ENCODE measurements at regions not wholly inside any gene's neighbourhood (a gene's known extent, or its start where the extent isn't known, plus 50 kb on each side); places are given as distances from the start of the nearest gene placed in this dataset.
A peak's percentile ranks its signal among the peaks of the same experiment; 100 is the strongest.

DNA sequence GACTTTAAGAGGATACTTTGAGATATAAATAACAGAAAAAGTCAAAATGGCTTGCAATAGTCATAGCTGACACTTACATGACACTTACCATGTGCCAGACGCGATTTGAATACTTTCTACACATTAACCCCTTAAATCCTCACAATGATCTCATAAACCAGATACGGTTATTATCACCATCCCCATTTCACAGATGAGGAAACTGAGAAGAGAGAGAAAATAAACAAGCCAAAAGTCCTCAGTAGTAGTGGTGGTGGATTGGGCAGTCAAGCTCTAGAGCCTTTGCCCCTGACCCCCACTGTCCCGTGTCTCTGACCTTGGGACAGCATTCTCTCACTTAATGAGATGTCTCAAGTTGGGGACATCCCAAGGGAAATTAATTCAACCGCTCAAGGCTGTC, 105.2 kb upstream of the TAF1B start:
- DNase-seq (ENCODE audit: extremely low read depth, low read depth, low spot score) = no peak

DNA sequence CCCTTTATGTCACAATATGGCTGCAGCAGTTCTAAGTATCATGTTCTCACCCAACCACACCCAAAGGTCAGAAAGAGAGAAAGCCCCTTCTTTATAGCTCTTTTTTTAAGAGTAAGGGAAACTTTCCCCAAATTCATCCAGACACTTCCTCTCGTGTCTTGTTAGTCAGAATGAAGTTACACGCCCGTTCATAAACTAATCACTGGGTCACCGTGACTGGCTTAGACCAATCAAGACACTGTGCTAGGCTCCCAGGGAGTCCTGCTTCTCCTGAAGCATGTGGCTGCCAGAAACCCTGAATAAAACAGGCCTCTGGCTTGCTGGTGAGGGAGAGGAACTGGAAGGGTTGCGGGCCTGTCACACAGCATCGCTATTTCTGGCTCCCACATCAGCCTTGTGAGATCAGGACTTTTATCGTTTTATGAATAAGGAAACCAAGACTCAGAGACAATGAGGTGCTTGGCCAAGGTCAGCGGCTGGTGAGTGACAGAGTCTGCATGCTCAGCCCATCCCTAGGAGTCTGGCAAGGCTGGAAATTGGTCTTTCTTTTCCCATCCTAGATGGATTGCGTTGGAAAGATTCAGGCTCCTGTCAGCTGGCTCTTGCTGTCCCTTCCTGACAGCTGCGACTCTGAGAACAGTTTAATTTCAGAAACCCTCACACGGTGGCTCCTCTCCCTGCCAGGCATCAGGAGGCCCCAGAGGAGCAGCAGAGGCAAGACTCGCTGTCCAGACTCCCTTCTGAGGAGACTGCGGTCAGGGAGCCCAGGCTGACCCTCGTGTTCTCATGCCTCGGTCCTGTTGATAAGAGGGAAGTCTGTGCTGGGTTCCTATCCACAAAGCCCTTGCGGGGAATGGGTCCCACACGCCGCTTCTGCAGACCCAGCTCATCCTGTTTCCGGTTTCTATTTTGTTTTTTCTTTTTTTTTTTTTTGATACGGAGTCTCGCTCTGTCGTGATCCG, 104.5 kb upstream of the TAF1B start:
- DNase-seq (ENCODE audit: extremely low read depth, low read depth, low spot score) = no peak

- no peak for DNase-seq (ENCODE audit: extremely low read depth, low read depth, low spot score)
Observed at GRCh38 chr2:9739531-9739964, 103.7 kb upstream of the TAF1B start.

DNA sequence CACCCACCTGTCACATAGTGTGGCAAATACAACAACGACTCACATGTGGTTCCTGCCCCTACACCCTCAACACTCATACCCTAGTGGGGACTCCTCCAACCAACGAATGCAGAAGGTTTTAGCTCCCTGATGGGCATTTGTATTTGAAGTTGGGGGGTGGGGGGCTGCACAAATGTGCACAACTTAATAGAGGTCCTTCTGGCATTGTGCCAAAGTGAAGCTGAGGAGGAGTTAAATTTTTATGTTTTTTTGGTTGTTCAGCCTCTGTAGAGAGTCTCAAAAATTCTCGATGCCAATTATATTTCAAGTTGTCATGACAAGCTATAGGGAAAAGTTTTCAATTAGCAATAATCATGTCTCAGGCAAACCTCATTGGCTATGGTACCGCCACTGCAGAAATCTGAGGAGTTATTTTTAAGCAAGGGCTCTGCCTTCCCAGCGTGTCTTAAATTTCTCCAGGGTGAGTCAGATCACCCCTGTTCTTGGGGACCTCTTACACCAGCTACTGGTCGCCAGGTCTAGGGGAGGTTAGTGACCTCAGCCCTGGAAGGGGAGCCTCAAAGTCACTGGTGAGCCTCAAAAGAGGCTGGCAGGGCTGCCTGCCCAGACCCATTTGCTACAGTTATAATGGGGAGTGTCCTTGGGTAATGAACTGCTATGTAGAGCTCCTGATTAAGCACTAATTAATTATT, 102.7 kb upstream of the TAF1B start:
- DNase-seq (ENCODE audit: extremely low read depth, low read depth, low spot score) = no peak

DNA sequence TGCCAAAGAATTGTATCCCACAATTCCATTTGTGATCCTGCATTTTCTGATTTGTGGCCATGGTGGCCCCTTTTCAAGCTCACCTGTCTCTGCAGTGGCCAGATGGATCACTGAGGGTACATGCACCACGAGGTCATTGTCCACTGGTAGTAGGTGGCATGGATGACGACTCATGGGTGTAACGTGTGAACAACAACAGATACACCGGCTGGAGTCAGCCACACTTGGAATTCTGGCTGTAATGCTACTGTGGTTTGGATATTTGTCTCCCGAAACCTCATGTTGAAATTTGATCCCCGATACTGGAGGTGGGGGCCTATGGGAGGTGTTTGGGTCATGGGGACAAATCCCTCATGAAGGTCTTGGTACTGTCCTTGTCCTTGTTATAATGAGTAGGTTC, 102.2 kb upstream of the TAF1B start:
- no peak for DNase-seq (ENCODE audit: extremely low read depth, low read depth, low spot score)

DNA sequence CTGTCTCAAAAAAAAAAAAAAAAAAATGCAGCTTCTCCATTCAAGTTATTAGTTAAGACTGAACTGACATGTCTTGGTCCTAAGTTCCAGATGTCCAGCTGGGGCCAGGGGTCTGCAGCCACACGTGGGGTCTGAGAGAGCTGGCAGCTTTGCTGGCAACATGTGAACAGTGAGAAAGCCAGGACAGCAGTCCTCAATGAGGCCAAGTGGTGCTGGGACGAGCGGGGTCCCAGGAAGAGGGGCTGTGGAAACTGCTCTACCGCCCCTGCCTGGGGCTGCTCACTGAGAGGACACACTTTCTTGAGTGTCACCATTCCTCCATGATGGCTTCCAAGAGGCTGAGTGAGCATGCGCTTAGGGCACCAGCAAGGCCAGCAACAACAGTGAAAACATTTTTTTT, 100.7 kb upstream of the TAF1B start:
- DNase-seq (ENCODE audit: extremely low read depth, low read depth, low spot score) = no peak

DNA sequence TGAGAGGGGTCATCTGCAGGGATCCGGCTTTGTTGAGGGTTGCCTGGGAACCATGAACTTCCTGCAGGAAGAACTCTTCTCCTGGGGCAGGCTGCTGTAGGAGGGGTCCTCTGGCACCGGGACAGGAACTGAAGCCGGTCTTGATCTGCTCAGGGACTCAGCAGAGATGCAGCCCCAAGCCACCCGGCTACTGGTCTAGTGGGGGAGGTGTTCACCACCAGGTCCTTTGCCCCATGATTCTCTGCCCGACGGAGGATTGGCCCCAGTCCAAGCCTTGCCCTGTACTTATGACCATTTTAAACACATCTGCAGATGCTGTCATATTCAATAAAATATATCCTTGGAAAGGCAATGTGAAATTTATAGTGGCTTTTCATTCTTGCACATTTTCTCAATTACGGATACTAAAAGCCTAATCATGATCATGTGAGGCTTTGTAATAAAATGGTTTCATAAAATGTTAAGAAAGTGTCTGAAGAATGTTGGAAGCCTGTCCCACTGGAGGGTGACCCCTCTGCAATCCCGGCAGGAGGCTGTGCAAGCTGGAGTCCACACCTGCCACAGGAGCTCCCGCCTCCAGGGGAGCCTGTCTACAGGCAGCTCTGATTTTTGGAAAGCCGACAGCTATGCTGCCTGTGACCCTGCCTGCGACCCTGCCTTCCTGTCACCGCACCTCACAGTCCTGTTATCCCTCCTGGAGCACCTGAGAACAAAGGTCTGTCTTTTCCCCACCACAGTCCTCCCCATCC, 98.8 kb upstream of the TAF1B start:
- DNase-seq (ENCODE audit: extremely low read depth, low read depth, low spot score) = no peak

DNA sequence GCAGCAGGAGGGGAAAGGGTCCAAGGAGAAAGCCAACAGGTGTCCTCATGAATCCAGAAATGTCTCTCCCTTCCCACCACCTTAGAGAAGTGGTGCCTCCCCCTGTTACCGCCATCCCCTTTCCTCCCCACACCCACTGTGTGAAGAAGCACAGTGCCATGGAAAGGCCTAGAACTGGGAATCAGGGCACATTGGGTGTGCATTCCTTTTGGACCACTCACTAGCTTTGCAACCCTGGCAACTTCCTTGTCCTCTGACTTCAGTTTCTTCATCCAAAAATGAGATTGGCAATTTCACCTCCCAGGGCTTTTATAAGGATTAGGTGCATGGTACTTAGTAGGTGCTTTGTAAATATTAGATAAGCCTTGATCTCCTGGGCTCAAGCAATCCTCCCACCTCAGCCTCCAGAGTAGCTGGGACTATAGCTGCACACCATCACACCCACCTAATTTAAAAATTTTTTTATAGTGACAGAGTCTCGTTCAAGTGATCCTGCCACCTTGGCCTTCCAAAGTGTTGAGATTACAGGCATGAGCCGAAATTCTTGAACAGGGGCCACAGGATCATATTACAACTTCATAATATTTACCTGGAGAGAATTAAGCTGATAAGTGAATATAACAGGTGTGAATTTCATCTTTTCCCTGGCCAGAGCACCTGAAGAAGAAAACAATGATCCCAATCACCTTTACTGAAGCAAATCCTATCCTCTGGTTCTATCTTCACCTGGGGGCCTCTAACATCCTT, 97.9 kb upstream of the TAF1B start:
- DNase-seq (ENCODE audit: extremely low read depth, low read depth, low spot score) = no peak

DNA sequence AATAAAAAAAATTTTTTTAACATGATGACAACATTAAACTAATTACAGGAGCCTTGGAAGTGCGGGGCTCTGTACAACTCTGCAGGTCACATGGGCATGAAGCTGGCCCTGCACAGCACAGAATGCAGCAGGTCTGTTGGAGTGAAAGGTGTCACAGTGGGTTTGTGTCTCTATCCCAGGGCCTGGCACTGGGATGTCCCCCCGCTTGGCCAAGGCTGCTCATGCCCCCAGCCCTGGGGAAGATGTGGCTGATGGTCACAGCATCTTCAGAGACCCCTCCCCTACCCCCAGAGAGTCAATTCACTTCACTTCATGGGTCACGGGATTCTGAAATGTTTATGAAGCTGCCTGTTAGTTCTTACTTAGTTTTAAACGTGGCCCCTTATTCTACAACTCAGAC, 95.9 kb upstream of the TAF1B start:
- DNase-seq (ENCODE audit: extremely low read depth, low read depth, low spot score) = no peak

GRCh38 chr2:9748577-9748976, 94.7 kb upstream of the TAF1B start:
- DNase-seq (ENCODE audit: extremely low read depth, low read depth, low spot score) = no peak

GRCh38 chr2:9749546-9750223, 93.6 kb upstream of the TAF1B start:
- no peak for DNase-seq (ENCODE audit: extremely low read depth, low read depth, low spot score)

DNA sequence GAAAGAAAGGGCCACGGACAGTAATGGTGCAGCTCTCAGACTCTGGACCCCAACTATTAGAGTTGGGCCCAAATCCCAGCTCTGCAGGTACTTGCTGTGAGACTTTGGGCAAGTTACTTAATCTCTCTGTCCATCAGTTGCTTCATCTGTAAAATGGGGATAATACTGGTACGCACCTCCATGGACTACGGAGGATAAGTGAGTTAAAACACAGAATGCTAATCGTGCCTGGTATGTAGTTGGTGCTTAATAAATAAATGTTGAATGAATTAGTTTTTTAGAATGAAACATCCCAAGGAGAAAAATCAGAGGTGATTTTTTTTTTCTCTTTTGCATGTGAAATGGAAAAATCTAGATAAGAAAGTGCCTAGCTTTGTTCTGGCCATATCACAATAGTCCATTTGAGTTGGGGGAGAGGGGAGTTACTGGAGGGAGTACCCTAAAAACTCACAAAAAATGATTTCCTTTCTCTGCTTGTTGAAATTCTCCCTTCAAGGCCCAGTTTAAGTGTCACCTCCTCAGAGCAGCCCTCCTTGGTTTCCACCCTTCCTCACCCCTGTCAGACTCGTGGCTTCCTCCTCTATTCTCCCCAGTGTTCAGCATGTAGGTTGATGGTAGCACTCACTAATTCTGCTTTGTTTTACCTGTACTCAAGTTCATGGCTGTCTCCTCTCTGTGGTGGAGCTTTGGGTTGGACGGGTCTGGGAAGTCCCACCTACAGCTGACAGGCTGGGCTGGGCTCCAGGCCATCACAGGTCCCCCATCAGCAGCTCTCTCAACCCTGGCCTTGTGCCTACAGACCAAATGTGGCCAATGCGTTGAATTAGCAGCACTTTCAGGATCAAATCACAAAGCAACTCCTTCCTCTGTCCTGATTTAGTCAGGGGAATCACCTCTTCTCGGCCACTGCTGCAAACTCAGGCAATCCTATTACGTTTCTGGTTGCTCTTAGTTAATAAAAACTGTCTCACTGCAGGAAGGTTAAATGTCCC, 92.8 kb upstream of the TAF1B start:
- DNase-seq (ENCODE audit: extremely low read depth, low read depth, low spot score) = no peak

GRCh38 chr2:9751831-9752230, 91.4 kb upstream of the TAF1B start:
- no peak for DNase-seq (ENCODE audit: extremely low read depth, low read depth, low spot score)

DNA sequence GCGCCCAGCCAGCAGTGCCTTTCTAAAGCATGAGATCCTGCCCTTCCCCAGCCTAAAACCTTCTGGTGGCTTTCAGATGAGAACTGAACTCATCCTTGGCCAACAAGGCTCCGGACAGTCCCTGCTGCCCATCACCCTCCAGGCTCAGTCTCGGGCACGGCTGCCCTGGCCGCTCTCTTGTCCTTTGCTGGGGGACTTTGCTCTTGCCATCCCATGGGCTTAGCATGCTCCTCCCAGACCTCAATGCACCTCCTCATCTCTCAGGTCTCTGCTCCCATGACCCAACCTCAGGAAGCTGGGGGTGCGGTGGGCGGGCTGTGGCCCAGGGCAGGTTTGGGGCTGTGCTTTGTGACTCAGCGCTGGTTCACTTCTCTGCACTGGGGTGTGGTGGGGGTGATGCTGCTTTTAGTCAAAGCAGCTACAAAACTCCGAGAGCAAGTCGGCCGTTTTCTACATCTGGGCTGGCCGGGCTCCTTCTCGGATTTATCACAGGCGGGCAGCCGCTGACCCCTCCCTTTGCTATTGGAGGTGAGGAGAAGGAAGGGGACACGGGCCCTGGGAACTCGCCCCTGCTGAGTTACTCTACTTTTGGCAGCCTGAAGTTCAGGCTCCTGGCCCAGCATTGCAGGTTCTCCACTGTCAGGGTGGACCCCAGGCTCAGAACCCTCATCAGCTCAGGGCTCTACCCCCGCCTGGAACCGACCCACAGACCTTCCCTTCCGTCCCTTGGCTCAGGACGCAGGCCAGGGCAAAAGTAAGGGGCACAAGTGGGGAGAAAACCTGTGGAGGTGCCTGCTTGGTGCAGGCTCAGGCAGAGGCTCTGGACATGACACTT, 90.6 kb upstream of the TAF1B start:
- DNase-seq (ENCODE audit: extremely low read depth, low read depth, low spot score) = no peak

DNA sequence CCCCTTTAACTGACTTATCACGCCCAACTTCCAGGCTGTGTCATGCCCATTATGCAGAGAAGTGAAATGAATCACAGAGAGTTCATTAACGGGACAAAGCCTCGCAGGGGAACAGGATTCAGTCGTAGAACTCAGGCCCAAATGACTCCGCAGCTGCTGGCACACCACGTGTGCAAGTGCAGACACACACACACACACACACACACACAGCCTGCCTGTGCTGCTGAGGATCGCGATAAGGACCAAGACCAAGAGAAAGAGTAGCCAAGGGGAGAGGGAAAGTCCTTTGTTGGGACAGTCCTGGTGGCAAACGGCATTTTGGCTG, 90.0 kb upstream of the TAF1B start:
- peak; percentile 70 for DNase-seq (ENCODE audit: extremely low read depth, low read depth, low spot score)

DNA sequence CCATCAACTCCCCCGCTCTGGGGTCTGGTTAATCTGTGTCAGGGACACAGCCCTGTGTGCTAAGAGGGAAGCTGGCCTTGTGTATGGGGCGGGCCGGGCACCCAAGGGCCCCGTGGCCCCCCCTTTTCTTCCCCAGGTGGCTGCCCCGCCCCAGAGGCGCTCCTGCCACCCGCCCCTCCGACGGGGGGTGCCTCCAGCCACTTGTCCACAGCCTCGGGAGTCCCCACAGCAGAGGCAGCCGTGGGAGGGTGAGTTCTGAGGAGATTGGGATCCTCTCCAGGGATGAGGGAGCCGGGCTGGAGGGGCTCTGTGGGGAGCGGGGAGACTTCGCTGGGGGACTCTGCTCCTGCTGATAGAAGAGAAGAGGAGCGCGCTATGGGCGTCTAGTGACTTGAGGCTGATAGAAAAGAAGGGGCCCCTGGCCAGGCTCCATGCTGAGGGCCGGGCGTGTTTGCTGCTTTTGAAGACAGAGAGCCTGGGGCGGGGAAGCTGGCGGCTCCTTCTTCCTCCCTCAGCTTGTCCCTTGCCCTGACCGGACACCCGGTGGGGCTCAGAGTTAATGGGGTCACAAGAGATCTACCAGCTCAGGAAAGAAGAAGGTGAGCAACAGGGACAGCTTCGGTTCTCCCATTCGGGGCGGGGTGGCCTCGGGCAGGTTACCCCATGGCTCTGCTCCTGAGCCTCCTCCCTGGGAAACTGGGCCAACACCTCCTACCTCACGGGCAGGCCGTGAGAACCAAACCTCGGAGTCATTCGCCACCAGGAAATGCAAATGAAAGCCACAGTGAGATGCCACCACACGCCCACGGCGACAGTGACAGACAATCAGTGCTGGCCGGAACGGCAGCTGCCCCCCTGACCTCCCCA, 89.4 kb upstream of the TAF1B start:
- DNase-seq (ENCODE audit: extremely low read depth, low read depth, low spot score) = no peak

DNA sequence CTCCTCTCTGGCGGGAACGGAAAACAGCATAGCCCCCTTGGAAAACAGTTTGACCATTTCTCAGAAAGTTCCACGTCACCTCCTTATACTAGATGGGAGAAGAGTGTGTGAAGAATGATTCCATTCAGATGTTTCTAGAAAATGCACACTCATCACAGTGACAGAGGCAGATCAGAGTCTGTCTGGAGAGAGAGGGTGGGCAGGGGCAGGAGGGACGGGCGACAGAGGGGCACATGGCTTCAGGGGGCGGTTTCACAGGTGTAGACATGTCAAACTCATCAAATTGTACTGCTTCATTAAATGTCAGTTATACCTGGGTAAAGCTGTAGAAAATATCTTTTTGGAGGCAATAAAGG, 88.8 kb upstream of the TAF1B start:
- no peak for DNase-seq (ENCODE audit: extremely low read depth, low read depth, low spot score)
